ENCODE measurements at regions not wholly inside any gene's neighbourhood (a gene's known extent, or its start where the extent isn't known, plus 50 kb on each side); places are given as distances from the start of the nearest gene placed in this dataset.
"Not testable (repeated sequence)": the region's sequence is repeated elsewhere in the genome, so short reads cannot be mapped to it uniquely, and the experiment has no call there.

DNA sequence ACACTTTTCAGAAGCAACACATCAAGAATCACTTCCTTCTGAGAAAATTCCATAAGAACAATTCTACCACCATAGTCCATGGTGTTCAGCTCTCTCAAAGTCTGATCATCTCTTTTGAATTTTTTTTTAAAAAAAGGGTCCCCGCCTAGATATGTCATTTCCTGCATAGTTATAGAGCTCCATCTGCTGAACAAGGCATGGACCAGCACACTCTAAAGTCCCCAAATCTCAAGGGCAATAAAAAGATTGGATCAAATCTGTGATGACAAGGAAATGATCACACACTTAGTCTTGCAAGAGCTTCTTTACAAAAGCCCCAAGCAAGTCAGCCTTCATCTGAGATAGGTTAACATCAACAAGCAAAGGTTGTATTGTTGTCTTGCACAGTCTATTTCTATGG is 100.7 kb upstream of the STMND1 start:
- no peak overlapping the region for H3K4me2 ChIP-seq
- H3K4me1 ChIP-seq: peaks cover 0 to 1% (median 0%) of the 10 kb centered on the region in 10 experiments; a peak in 1 of 20 replicates
- H3K4me3 ChIP-seq: no peak overlapping the region
- TF ChIP-seq Cebpa-rat (IDR thresholded peaks at IDR 0.05): no peak
- H3K27ac ChIP-seq: no peak overlapping the region
- H4K20me1 ChIP-seq: no peaks in the 10 kb centered on the region
- no peak overlapping the region for H3K9ac ChIP-seq
- no peaks in the 10 kb centered on the region for H3K27me3 ChIP-seq
- no peaks in the 10 kb centered on the region for H3K36me3 ChIP-seq
- H3K9me3 ChIP-seq (replicated peaks in 1 of 11): peaks cover 0 to 5% (median 4%) of the 10 kb centered on the region in 11 experiments; a peak in 15 of 22 replicates

GRCh38 chr6:16999491-17000436 is 102.1 kb upstream of the STMND1 start:
- Histone ChIP-seq H3K9ac (no peak overlapping the region), H3K9me3 (replicated peaks in 1 of 11) (no peaks in the 10 kb centered on the region), H3K4me2 (no peak overlapping the region), H3K4me1 (peaks cover 0 to 7% (median 0%) of the 10 kb centered on the region in 10 experiments; a peak in 2 of 20 replicates), H4K20me1 (no peaks in the 10 kb centered on the region), H3K36me3 (no peaks in the 10 kb centered on the region), H3K4me3 (no peak overlapping the region), H3K27me3 (no peaks in the 10 kb centered on the region), H3K27ac (no peak overlapping the region)
- no peak for TF ChIP-seq Cebpa-rat (IDR thresholded peaks at IDR 0.05)

GRCh38 chr6:16998461-16998860 is 103.4 kb upstream of the STMND1 start:
- Histone ChIP-seq H3K9ac (no peak overlapping the region), H3K9me3 (replicated peaks in 1 of 11) (no peaks in the 10 kb centered on the region), H3K4me3 (no peak overlapping the region), H3K27ac (no peak overlapping the region), H3K36me3 (no peaks in the 10 kb centered on the region), H3K4me2 (no peak overlapping the region), H4K20me1 (no peaks in the 10 kb centered on the region), H3K4me1 (peaks cover 0 to 7% (median 0%) of the 10 kb centered on the region in 10 experiments; a peak in 2 of 20 replicates), H3K27me3 (no peaks in the 10 kb centered on the region)
- no peak for TF ChIP-seq Cebpa-rat (IDR thresholded peaks at IDR 0.05)

DNA sequence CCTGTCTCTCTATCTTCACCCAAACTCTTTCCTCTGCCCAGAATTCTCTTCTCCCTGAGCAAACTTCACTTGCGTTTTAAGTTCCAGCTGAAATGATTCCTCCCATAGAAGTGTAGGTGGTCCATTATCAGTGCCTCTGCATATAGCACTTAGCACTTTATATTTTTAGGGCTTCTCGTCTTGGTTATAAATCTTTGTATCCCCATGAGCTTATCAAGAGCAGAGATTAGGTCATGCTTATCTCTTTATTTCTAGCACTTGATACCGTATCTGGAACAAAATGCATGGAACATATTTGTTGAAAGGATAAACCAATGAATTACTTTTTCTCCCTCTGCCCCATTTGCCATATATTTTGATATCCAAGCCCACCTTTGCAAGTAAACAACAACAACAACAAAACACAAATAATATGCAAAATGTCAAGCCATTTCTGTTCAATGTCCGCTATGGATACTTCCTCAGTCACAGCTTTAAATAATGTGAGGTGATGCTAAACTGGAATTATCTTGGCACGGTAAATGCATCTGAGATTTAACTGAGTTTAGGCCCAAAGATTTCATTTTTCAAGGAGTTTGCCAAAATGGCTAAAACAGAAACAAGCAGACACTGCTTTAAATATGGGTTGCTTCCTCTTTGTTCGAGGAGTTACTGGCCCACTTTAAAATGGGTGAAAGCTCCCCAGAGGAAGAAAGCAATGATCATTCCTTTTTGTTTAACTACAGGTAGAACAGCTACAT is 106.2 kb upstream of the STMND1 start:
- Histone ChIP-seq H3K9ac (no peak overlapping the region), H3K27ac (no peak overlapping the region), H3K9me3 (replicated peaks in 1 of 11) (peaks cover 0 to 4% (median 0%) of the 10 kb centered on the region in 11 experiments; a peak in 3 of 22 replicates), H3K36me3 (no peaks in the 10 kb centered on the region), H3K4me1 (peaks cover 0 to 7% (median 0%) of the 10 kb centered on the region in 10 experiments; a peak in 2 of 20 replicates), H3K4me3 (no peak overlapping the region), H3K27me3 (no peaks in the 10 kb centered on the region), H4K20me1 (no peaks in the 10 kb centered on the region), H3K4me2 (peak overlapping the region in 1 of 11 experiments; percentile 19; a peak in 2 of 22 replicates)
- TF ChIP-seq Cebpa-rat (IDR thresholded peaks at IDR 0.05): no peak

DNA sequence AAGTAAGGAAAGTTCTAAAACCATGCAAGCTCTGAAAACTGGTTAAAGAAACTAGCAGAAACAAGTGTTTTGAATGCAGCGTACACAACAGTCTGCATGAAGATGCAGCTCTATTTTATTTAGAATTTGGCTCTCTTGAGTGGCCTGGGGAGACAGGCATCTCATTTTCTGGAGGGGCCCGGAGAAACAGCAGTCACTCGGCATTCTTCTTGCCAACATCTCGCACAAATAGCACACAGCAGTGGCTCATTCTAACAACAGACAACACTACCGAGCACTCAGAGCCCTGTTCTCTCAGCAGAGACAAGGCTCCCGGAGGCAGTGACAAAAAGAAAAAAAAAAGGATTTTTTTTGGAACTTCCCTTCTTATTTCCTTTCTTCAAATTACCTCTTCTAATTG is 108.5 kb upstream of the STMND1 start:
- Histone ChIP-seq H3K4me1 (peaks cover 0 to 7% (median 0%) of the 10 kb centered on the region in 10 experiments; a peak in 2 of 20 replicates), H4K20me1 (no peaks in the 10 kb centered on the region), H3K9ac (no peak overlapping the region), H3K36me3 (no peaks in the 10 kb centered on the region), H3K27me3 (no peaks in the 10 kb centered on the region), H3K4me2 (no peak overlapping the region), H3K4me3 (no peak overlapping the region), H3K27ac (no peak overlapping the region), H3K9me3 (replicated peaks in 1 of 11) (peaks cover 21 to 27% (median 22%) of the 10 kb centered on the region in 11 experiments)
- no peak for TF ChIP-seq Cebpa-rat (IDR thresholded peaks at IDR 0.05)

DNA sequence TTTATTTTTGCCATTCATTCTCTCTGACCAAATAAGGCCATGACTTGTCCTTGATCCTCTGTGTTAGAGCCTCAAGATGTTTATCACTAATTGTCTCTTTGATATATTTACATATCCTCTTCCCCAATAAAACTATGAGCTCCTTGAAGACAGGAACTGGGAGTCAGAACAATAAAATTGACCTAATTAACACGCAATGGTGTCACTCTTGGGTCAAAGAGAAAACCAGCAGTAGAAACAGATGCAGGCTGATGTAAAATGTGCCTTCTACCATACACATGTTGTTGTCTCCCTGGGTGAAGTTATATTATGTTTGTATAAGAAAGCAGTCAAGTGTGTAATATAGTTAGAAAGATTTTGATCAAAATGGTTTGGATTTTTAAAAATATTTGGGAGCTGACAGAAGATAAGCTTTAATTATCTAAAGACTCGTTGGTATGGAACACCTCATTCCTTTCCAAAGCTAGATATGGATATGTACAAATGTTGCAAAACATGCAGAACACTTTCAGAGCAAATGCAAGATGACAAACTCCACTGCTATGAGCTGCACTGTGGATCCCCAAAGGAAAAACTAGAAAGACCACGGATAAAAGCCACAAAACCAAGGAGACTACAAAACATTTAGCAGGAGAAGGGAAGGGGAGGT is 109.7 kb upstream of the STMND1 start:
- Histone ChIP-seq H3K4me1 (peaks cover 4 to 10% (median 7%) of the 10 kb centered on the region in 10 experiments), H4K20me1 (no peaks in the 10 kb centered on the region)

GRCh38 chr6:16989976-16990375 is 111.9 kb upstream of the STMND1 start:
- not testable (repeated sequence) for H4K20me1 ChIP-seq, H3K36me3 ChIP-seq, H3K9ac ChIP-seq, H3K27ac ChIP-seq, H3K4me3 ChIP-seq, H3K27me3 ChIP-seq, H3K4me2 ChIP-seq
- Histone ChIP-seq H3K4me1 (peaks cover 19 to 28% (median 25%) of the 10 kb centered on the region in 10 experiments), H3K9me3 (replicated peaks in 1 of 11) (peaks cover 27 to 37% (median 30%) of the 10 kb centered on the region in 11 experiments)

More for the DNA sequence above, 109.7 kb upstream of the STMND1 start:
- no peak overlapping the region for H3K9ac ChIP-seq
- H3K36me3 ChIP-seq: no peaks in the 10 kb centered on the region
- H3K4me3 ChIP-seq: no peak overlapping the region
- H3K27me3 ChIP-seq: no peaks in the 10 kb centered on the region
- H3K27ac ChIP-seq: no peak overlapping the region
- TF ChIP-seq Cebpa-rat (IDR thresholded peaks at IDR 0.05): no peak
- H3K4me2 ChIP-seq: no peak overlapping the region
- H3K9me3 ChIP-seq (replicated peaks in 1 of 11): peaks cover 27 to 37% (median 30%) of the 10 kb centered on the region in 11 experiments

GRCh38 chr6:16989382-16989781 is 112.5 kb upstream of the STMND1 start:
- TF ChIP-seq Cebpa-rat (IDR thresholded peaks at IDR 0.05): no peak
- H3K4me1 ChIP-seq: peaks cover 19 to 28% (median 25%) of the 10 kb centered on the region in 10 experiments

More at GRCh38 chr6:16989382-16989781, 112.5 kb upstream of the STMND1 start:
- no peak overlapping the region for H3K4me3 ChIP-seq
- H3K9ac ChIP-seq: no peak overlapping the region
- H4K20me1 ChIP-seq: peaks cover 0 to 4% (median 0%) of the 10 kb centered on the region in 11 experiments; a peak in 1 of 22 replicates
- 0 out of 22 replicates have a peak, but pooled peaks cover 0 to 5% (median 0%) of the 10 kb centered on the region in 11 experiments for H3K27me3 ChIP-seq
- no peak overlapping the region for H3K4me2 ChIP-seq
- peaks cover 27 to 37% (median 30%) of the 10 kb centered on the region in 11 experiments for H3K9me3 ChIP-seq (replicated peaks in 1 of 11)
- no peaks in the 10 kb centered on the region for H3K36me3 ChIP-seq
- H3K27ac ChIP-seq: no peak overlapping the region

All from BLaER1 treated with 17β-estradiol and CSF1 and Interleukin-3, amounts not matched to agents 10 nM and 100 nM (cell line).